ENCODE measurements at regions not wholly inside any gene's neighbourhood (a gene's known extent, or its start where the extent isn't known, plus 50 kb on each side); places are given as distances from the start of the nearest gene placed in this dataset.

DNA sequence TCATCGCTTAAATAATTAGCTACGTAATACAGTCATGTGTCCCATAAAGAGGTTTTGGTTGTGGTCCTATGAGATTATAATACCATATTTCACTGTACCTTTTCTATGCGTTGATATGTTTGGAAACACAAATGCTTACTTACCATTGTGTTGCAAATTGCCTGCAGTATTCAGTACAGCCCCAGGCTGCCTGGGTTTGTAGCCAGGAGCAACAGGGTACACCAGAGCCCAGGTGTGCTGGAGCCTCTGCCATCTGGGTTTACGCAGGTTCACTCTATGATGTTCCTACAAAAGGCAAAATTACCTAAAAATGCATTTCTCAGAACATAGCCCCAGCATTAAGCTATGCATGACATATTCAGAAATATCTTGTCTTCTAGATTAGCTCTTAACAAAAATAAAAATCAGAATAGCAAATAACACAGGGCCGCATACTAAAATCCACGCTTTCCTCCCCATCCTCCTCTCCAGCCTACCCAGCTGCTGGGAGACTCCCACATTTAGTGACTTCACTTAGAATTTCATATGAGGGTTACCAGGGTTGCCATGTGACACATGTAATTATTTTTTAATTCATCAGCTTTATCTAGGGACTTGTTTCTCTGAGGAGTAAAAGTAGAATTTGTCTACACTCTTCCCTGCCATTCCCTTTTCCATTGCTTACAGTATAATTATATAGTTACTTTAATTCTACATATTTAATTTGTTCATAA is 559.0 kb upstream of the ADARB2 start:
- Histone ChIP-seq H3K36me3 (replicated peaks; ENCODE audit: insufficient read depth, low read depth) (no peaks in the 10 kb centered on the region), H3K9me3 (ENCODE audit: low read depth) (no peaks in the 10 kb centered on the region), H3K27ac (no peak overlapping the region), H3K9me2 (replicated peaks; ENCODE audit: insufficient read depth) (no peaks in the 10 kb centered on the region), H3K27me3 (no peaks in the 10 kb centered on the region), H3K4me3 (no peak overlapping the region), H3K79me2 (no peaks in the 10 kb centered on the region), H3K4me1 (ENCODE audit: insufficient read depth) (no peaks in the 10 kb centered on the region), H4K20me1 (ENCODE audit: insufficient read depth, poor library complexity, severe bottlenecking) (no peaks in the 10 kb centered on the region), H3K4me2 (no peak overlapping the region), H2AFZ (no peak overlapping the region)
- no peak for TF ChIP-seq EZH2phosphoT487 (IDR thresholded peaks at IDR 0.05; ENCODE audit: low read depth, severe bottlenecking, unreplicated experiment)
- TF ChIP-seq, protein P1, sequence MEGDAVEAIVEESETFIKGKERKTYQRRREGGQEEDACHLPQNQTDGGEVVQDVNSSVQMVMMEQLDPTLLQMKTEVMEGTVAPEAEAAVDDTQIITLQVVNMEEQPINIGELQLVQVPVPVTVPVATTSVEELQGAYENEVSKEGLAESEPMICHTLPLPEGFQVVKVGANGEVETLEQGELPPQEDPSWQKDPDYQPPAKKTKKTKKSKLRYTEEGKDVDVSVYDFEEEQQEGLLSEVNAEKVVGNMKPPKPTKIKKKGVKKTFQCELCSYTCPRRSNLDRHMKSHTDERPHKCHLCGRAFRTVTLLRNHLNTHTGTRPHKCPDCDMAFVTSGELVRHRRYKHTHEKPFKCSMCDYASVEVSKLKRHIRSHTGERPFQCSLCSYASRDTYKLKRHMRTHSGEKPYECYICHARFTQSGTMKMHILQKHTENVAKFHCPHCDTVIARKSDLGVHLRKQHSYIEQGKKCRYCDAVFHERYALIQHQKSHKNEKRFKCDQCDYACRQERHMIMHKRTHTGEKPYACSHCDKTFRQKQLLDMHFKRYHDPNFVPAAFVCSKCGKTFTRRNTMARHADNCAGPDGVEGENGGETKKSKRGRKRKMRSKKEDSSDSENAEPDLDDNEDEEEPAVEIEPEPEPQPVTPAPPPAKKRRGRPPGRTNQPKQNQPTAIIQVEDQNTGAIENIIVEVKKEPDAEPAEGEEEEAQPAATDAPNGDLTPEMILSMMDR (IDR thresholded peaks at IDR 0.05; ENCODE audit: poor library complexity) = no peak
- no peak for TF ChIP-seq EZH2 (IDR thresholded peaks at IDR 0.05; ENCODE audit: borderline replicate concordance)
- no peak for DNase-seq (ENCODE audit: low spot score)
- WGBS (ENCODE audit: low lambda C conversion rate, missing lambda C conversion rate) = 91% methylated on average over 6 of the region's 6 CpGs

DNA sequence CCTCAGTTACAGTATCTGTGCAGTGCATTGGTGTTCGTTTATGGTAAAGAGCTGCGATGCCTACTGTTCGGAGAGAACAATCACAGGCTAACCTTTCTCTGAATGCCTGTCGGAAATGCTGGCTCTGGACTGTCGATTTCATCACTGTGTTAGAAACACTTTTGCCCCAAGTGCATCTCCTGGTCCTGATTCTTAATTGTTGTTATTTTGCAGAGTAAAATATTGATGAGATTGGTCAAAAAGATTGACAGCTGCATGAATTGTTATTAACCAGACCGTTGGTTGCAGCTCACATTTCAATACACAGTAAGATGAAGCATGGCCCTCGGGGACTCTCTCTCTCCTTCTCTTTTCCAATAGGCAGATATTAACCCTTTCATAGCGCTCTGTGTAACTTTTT is 557.4 kb upstream of the ADARB2 start:
- no peaks in the 10 kb centered on the region for H3K36me3 ChIP-seq (replicated peaks; ENCODE audit: insufficient read depth, low read depth)
- no peaks in the 10 kb centered on the region for H3K9me2 ChIP-seq (replicated peaks; ENCODE audit: insufficient read depth)
- no peaks in the 10 kb centered on the region for H3K27me3 ChIP-seq
- no peak overlapping the region for H3K4me3 ChIP-seq
- H3K79me2 ChIP-seq = no peaks in the 10 kb centered on the region
- WGBS (ENCODE audit: low lambda C conversion rate, missing lambda C conversion rate) = 62% methylated on average over 8 of the region's 8 CpGs
- H4K20me1 ChIP-seq (ENCODE audit: insufficient read depth, poor library complexity, severe bottlenecking) = no peaks in the 10 kb centered on the region
- no peaks in the 10 kb centered on the region for H3K9me3 ChIP-seq (ENCODE audit: low read depth)
- DNase-seq (ENCODE audit: low spot score) = no peak
- H3K27ac ChIP-seq = no peak overlapping the region
- TF ChIP-seq EZH2 (IDR thresholded peaks at IDR 0.05; ENCODE audit: borderline replicate concordance) (no peak), EZH2phosphoT487 (IDR thresholded peaks at IDR 0.05; ENCODE audit: low read depth, severe bottlenecking, unreplicated experiment) (no peak)
- TF ChIP-seq, protein P1 (IDR thresholded peaks at IDR 0.05; ENCODE audit: poor library complexity) = no peak
- H3K4me1 ChIP-seq (ENCODE audit: insufficient read depth) = no peaks in the 10 kb centered on the region
- no peak overlapping the region for H3K4me2 ChIP-seq
- no peak overlapping the region for H2AFZ ChIP-seq

DNA sequence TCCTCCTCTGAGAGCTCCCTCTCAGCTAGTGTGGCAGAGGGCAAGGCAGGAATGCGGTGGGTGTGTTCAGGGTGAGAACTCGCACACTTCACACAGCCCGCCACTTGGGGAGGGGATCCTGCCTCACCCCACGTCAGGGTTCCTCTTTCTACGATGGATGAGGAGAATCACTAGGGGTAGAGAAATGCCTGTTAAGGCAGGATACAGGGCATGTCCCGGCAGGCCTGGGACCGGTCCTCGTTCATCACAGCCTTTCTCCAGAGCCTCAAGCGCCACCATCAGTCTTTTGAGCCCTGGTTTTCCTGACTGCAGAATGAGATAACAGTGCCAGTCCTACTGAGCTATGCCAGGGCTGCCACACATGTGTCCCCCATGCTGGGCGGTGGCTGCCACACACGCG is 546.7 kb upstream of the ADARB2 start:
- Histone ChIP-seq H3K27ac (no peak overlapping the region), H3K79me2 (no peaks in the 10 kb centered on the region), H3K9me2 (replicated peaks; ENCODE audit: insufficient read depth) (no peaks in the 10 kb centered on the region), H3K4me1 (ENCODE audit: insufficient read depth) (no peaks in the 10 kb centered on the region), H2AFZ (no peak overlapping the region), H3K9me3 (ENCODE audit: low read depth) (no peaks in the 10 kb centered on the region), H3K4me2 (no peak overlapping the region), H3K36me3 (replicated peaks; ENCODE audit: insufficient read depth, low read depth) (no peaks in the 10 kb centered on the region), H3K4me3 (no peak overlapping the region), H4K20me1 (ENCODE audit: insufficient read depth, poor library complexity, severe bottlenecking) (no peaks in the 10 kb centered on the region), H3K27me3 (no peaks in the 10 kb centered on the region)
- TF ChIP-seq EZH2 (IDR thresholded peaks at IDR 0.05; ENCODE audit: borderline replicate concordance) = no peak
- no peak for TF ChIP-seq EZH2phosphoT487 (IDR thresholded peaks at IDR 0.05; ENCODE audit: low read depth, severe bottlenecking, unreplicated experiment)
- TF ChIP-seq, protein P1 (IDR thresholded peaks at IDR 0.05; ENCODE audit: poor library complexity) = no peak
- DNase-seq (ENCODE audit: low spot score) = no peak
- WGBS (ENCODE audit: low lambda C conversion rate, missing lambda C conversion rate) = 72% methylated on average over 12 of the region's 12 CpGs
